ENCODE measurements at regions not wholly inside any gene's neighbourhood (a gene's known extent, or its start where the extent isn't known, plus 50 kb on each side); places are given as distances from the start of the nearest gene placed in this dataset.

GRCh38 chr7:156145184-156145583 is 332.9 kb upstream of the SHH start:
- no peak for DNase-seq

DNA sequence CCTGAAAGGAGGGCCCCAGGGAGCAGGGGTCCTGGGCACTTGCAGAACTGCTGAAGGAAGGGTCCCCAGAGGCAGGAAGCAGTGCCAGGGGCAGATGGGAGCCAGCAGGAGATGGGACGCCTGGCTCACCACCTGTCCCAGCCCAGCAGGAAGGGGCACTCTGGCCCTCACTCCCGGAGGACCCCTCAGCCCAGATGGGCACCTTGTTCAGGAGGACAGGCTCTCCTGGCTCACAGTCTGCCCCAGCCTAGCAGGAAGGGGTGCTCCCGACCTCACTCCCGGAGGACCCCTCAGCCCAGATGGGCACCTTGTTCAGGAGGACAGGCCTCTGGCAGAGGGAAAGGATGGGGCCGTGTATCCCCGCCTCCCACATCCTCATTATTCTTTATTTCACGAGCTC is 331.4 kb upstream of the SHH start:
- no peak for DNase-seq

DNA sequence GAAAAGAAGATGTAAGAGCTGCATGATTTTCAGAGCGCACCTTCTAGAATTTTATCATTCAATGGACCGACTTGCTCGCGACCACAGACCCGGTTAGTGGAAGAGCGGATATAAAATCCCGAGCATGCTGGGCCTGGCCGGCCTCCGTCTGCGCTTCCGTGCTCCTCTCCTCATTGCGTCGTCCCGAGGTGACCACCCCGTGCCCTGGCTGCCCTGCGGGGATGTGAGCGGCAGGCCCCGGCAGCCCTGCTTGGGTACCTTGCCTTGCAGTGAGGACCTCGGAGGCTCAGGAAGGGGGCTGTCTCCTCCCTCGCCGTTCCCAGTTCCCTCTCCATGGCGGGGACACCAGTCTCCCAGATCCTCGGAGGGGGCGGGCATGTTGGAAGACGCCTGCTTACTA is 330.9 kb upstream of the SHH start:
- no peak for DNase-seq

DNA sequence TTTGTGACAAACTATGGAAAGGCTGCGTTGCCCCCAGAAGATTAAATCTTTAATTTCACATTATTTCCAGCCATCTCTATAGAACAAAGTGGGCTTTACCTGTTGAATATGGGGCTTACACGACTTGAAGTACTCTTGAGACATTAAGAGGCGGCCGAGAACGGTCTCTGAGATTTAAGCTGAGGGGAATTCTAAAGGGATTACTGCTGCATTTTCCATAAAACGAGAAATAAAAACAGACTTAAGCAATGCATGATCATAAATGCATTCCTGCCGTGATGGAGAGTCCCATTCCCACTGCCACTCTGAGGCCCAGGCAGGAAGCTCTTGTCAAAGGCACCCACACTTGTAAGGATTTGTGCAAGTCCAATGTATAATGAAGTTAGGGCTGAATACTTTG is 329.7 kb upstream of the SHH start:
- DNase-seq: no peak

DNA sequence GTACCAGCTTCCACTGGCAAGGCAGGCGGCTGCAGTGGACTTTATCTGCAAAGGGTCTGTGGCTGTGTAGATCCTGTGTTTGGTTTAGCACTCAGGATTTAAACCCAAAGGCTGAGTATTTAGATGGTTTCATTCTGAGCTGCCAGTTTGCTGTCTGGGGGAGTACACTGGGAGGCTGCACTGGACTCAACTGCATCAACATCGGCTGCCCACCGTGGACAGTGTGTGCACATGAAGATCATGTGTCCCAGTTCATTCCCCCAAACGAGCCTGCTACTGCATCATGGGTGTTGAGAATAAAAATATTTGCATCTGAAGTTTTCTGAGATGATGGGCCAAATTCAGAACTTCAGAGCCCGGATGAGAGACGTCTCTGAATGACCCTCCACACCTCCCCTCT is 328.6 kb upstream of the SHH start:
- no peak for DNase-seq

- no peak for DNase-seq
Observed at GRCh38 chr7:156140447-156140846, 328.2 kb upstream of the SHH start.

DNA sequence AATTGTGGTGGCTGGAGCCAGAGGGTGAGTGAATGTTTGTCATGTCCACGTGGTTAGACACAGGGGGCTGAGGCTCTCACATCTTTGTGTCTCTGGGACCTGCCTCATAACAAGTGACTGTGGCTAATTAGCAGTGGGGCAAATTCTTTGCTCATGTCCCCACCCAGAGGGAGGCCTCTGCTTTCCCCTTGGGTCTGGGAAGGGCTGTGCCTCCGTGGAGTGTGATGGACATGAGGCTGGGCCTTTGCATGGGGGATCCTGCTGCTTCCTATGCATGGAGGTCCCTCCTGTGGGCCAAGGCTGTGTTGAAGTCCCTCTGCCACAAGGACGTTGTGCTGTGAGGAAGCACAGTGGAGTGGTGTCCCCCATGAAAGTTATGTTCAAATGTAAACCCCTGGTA is 327.4 kb upstream of the SHH start:
- no peak for DNase-seq

DNA sequence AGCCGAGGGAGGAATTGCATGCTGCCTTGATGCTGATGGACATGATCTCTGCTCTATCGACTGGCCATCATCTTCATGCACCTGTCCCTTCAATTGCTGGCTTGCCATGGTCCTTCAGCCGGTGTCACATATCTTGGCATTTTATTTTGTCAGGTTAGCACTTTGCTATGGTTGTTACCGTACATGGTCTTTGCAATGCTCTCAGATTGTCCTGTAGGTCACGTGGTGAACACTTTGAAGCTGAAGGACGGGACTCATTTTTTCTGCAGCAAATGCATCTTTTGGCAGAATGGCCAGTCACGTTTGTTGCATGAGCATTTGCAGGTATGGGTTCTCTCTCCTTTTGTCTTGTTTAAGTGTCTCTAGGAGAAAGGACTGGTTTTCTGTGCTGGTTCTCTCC is 326.8 kb upstream of the SHH start:
- no peak for DNase-seq

- no peak for DNase-seq
Observed at GRCh38 chr7:156131881-156132280, 319.6 kb upstream of the SHH start.

DNA sequence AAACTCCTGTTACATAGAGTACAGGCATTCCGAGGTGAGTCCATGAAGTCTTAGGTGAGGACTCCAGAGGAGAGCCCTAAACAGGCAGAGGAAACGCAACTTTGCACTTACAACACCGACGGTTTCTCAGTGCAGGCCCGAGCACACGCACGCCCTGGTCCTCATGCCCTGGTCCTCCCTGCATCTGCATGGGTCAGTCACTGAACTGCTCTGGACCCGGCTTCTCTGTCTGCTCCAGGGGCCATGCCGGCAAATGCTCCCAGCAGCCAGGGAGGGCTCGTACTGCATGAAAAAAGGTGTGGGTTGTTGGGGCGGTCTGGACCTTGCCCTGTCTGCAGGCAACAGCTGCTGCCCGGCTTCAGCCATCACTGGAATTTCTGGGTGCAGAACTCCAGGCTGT is 317.3 kb upstream of the SHH start:
- no peak for DNase-seq

GRCh38 chr7:156128496-156128895 is 316.2 kb upstream of the SHH start:
- DNase-seq: no peak

DNA sequence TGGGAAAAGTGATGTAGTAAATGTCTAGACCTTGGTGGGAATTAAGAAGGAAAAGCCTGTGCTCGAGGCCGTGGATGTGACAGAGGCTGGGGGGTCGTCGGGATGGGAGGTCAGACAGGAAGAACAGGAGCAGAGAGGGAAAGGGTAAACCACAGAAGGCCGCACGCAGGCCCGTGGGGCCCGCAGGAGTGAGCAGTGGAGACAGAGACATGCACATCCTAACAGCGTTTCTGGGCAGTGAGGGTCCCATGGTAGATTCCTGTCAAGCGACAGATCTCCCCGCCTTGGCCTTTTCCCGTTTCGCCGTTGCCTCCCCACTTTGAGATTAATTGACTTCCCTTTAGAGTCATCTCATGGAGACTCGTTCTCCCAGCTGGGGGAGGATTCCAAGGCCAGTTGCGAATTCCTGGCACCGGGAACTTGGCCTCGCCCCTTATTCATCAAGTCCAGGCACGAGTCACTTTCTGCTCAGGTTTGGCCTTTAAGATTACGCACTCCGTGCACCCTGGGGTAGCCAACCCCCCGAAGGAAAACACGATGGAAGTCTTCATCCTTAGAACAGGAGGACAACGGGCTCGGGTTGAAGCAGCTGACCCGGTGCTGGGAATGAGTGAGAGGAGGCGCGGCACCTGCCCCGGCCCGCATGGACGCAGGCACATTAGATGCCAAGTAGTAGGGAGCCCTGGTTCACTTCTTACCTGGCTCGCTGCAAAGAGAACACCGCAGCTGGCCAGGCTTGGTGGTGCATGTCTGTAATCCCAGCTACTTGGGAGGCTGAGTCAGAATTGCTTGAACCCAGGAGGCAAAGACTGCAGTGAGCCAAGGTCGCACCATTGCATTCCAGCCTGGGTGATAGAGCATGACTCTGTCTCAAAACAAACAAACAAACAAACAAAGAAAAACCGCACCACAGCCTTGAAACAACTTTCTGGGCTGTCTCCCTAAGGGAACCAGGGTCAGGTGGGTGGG is 315.2 kb upstream of the SHH start:
- no peak for DNase-seq

- DNase-seq: no peak
Observed at GRCh38 chr7:156125841-156126730, 313.8 kb upstream of the SHH start.

- no peak for DNase-seq
Observed at GRCh38 chr7:156124356-156124755, 312.1 kb upstream of the SHH start.

DNA sequence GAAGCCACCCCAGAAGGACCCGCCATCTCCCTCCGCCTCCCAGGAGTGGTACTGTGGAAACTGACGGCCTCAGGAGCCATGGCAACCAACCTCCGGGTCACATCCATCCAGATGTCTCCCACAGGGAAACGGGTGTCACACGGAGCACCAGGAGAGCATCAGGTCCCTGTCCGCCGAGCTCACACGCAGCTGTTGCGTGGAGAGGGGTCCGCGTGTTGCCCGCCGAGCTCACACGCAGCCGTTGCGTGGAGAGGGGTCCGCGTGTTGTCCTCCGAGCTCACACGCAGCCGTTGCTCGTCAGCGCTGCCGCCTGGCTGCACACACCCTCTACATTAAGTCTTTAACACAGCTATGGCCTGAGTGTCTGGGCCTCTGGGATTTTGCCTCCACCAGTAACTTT is 311.1 kb upstream of the SHH start:
- DNase-seq: no peak

GRCh38 chr7:156122752-156123354 is 310.6 kb upstream of the SHH start:
- DNase-seq: no peak

- DNase-seq: no peak
Observed at GRCh38 chr7:156121956-156122355, 309.7 kb upstream of the SHH start.

DNA sequence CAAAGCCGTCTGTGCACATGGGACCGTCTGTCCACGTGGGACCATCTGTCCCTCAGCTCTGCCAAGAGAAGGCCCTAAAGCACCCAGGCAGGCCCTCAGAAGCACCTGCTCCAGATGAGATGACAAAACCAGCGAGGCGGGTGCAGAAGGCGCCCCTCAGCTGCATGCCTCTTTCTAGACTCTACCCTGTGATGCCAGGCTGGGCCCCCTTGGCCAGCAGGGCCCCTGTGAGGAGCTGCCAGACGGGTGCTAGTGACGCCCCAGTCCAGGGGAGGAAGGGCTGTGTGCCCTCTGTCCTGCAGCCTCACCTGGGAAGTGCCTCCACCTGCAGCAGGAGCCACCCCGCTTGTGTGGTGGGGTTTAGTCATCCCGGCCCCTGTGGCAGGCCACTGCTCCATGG is 309.2 kb upstream of the SHH start:
- DNase-seq: no peak

- DNase-seq: no peak
Observed at GRCh38 chr7:156120552-156120951, 308.3 kb upstream of the SHH start.

DNA sequence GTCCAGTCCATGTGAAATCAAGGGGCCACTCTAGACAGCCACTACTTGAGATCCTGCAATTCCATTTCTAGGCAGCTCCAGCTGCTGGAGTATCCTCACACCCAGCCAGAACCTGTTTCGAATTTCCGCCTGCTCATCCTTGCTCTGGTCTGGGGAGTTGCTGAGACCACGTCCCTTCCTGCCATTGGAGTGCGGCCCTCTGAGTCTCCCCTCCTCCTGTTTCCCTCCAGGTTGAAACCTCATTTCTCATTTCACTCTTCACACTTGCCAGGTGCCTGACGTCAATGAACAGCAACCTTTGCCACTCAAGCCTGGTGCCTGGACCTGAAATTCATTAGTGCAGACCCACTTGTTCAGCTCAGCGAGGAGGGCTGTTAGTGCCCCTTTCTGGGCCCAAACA is 307.5 kb upstream of the SHH start:
- no peak for DNase-seq

DNA sequence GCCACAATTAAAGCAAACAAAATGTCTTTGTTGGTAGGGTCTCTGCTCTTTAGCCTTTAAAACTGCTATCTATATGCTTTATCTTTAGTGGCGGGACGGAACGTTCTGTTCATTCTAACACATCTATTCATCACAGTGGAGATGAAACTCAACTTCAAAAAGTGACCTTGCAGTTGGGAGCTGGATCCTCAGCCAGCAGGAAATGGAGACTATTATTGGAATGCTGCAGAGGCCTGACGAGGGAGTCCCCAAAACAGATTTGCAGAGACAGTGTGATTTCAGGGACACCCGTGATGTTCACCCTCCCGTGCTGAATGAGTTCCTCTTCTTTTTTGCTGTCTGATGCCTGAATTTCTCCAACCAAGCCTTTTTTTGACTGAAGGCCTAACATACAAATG is 306.0 kb upstream of the SHH start:
- no peak for DNase-seq

GRCh38 chr7:156117542-156118247 is 305.4 kb upstream of the SHH start:
- no peak for DNase-seq

All from activated CD4-positive, alpha-beta T cell treated with anti-CD3 and anti-CD28 coated beads, Interleukin-10, Interleukin-2, amounts not matched to agents 100 ng/mL and 50 ng/mL, durations not matched to agents 16 hours and 8 hours (primary cell).